ENCODE measurements at regions not wholly inside any gene's neighbourhood (a gene's known extent, or its start where the extent isn't known, plus 50 kb on each side); places are given as distances from the start of the nearest gene placed in this dataset.

GRCh38 chr13:83471011-83471410 lies 411.3 kb downstream of the SLITRK1 start:
- TF ChIP-seq CTCF (IDR thresholded peaks at IDR 0.05), result no peak
- DNase-seq (ENCODE audit: low spot score) (no peak), ATAC-seq (ENCODE audit: low FRiP score) (no peak)

- TF ChIP-seq CTCF (IDR thresholded peaks at IDR 0.05), result no peak
- ATAC-seq (ENCODE audit: low FRiP score) (no peak), DNase-seq (ENCODE audit: low spot score) (no peak)
Measured at GRCh38 chr13:83470133-83470797, 412.0 kb downstream of the SLITRK1 start.

GRCh38 chr13:83453723-83454122 lies 428.6 kb downstream of the SLITRK1 start:
- no peak for DNase-seq (ENCODE audit: low spot score)
- no peak for ATAC-seq (ENCODE audit: low FRiP score)

GRCh38 chr13:83453300-83453699 lies 429.0 kb downstream of the SLITRK1 start:
- ATAC-seq (ENCODE audit: low FRiP score) (no peak), DNase-seq (ENCODE audit: low spot score) (no peak)
- TF ChIP-seq CTCF (IDR thresholded peaks at IDR 0.05), result no peak

More at GRCh38 chr13:83453723-83454122, 428.6 kb downstream of the SLITRK1 start:
- TF ChIP-seq CTCF (IDR thresholded peaks at IDR 0.05), result no peak

GRCh38 chr13:83452292-83452950 lies 429.9 kb downstream of the SLITRK1 start:
- DNase-seq (ENCODE audit: low spot score), result no peak
- TF ChIP-seq CTCF (IDR thresholded peaks at IDR 0.05), result no peak
- ATAC-seq (ENCODE audit: low FRiP score), result no peak

- ATAC-seq (ENCODE audit: low FRiP score), result no peak
- no peak for TF ChIP-seq CTCF (IDR thresholded peaks at IDR 0.05)
- no peak for DNase-seq (ENCODE audit: low spot score)
Measured at GRCh38 chr13:83450591-83450990, 431.7 kb downstream of the SLITRK1 start.

Measured in omental fat pad (tissue), 3 donors.